Fibroblast of villous mesenchyme (primary cell): ENCODE measurements at regions not wholly inside any gene's neighbourhood (a gene's known extent, or its start where the extent isn't known, plus 50 kb on each side); places are given as distances from the start of the nearest gene placed in this dataset.
"Not testable (repeated sequence)": the region's sequence is repeated elsewhere in the genome, so short reads cannot be mapped to it uniquely, and the experiment has no call there.

ENCODE experiments used
- DNase-seq: peaks from one replicate; pipeline ENCODE4 v3.0.0-alpha.2; 2010; ENCODE audit warnings: low read depth
- H3K4me3 ChIP-seq: 2 replicates; pipeline ENCODE4 v1.5.1; 2011; ENCODE audit warnings: low read depth, mild to moderate bottlenecking, low read length
- TF ChIP-seq, protein P1 (sequence below): IDR thresholded peaks from 2 replicates; pipeline ENCODE4 v1.5.1; 2012; ENCODE audit warnings: low read depth, mild to moderate bottlenecking, low read length; ENCODE audit not compliant: insufficient read depth

DNA sequence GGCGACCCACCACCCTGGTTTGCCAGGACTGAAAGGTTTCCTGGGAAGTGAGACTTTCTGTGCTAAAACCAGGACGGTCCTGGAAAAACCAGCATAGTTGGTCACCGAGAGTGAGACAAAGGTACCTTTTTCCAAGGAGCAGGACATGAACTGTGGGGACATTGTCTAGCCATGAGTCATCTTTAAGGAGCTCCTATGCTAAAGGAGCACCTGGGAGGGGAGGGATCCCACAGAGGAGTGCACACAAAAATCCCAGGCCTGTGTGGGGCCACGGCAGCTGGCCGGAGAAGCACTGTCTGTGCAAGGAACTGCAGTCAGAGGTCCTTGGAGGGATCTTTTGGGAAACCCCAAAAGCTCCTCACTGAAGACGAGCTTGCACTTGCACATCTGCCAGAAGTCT, 109.1 kb upstream of the PLEKHG1 start:
- H3K4me3 ChIP-seq = no peak overlapping the region
- DNase-seq = no peak
- TF ChIP-seq, protein P1, sequence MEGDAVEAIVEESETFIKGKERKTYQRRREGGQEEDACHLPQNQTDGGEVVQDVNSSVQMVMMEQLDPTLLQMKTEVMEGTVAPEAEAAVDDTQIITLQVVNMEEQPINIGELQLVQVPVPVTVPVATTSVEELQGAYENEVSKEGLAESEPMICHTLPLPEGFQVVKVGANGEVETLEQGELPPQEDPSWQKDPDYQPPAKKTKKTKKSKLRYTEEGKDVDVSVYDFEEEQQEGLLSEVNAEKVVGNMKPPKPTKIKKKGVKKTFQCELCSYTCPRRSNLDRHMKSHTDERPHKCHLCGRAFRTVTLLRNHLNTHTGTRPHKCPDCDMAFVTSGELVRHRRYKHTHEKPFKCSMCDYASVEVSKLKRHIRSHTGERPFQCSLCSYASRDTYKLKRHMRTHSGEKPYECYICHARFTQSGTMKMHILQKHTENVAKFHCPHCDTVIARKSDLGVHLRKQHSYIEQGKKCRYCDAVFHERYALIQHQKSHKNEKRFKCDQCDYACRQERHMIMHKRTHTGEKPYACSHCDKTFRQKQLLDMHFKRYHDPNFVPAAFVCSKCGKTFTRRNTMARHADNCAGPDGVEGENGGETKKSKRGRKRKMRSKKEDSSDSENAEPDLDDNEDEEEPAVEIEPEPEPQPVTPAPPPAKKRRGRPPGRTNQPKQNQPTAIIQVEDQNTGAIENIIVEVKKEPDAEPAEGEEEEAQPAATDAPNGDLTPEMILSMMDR = no peak

- DNase-seq = no peak
- no peak overlapping the region for H3K4me3 ChIP-seq
- TF ChIP-seq, protein P1 = no peak
Observed at GRCh38 chr6:150491131-150491810, 108.4 kb upstream of the PLEKHG1 start.

DNA sequence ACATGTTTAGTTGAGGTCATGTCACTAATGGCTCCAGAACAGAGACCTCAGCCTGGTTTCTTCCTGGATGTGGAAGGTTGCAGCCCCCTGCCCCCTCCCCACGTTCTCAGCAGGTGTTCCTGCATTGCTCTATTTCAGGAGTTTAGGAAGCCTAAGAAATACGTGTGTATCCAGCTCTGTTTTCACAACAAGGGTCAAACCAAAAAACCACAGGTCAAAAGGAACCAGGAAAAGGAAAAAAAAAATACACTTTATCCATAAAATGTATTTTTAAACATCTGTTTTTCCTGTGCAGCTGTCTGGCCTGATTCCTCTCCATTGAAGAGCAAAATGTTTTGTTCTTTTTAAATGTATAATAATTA, 107.9 kb upstream of the PLEKHG1 start:
- DNase-seq = no peak
- TF ChIP-seq, protein P1 = no peak
- no peak overlapping the region for H3K4me3 ChIP-seq

DNA sequence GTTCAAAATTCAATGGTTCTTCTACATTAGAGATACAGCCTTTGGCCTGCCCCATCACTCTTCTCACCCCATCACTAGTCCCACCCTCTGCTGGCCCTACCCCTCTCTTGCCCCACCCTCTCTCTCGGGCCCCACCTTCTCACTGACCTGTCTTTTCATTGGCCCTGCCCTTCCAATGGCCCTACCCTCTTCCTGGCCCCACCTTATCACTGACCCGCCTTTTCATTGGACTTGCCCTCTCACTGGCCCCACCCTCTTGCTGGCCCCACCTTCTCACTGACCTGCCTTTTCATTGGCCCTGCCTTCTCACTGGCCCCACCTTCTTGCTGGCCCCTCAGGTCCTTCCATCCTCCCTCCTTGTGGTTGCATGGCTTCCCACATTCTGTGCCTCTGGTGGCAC, 107.2 kb upstream of the PLEKHG1 start:
- TF ChIP-seq, protein P1 = no peak
- H3K4me3 ChIP-seq = no peak overlapping the region
- no peak for DNase-seq

- DNase-seq = peak; percentile 19
- TF ChIP-seq, protein P1 = no peak
- no peak overlapping the region for H3K4me3 ChIP-seq
Observed at GRCh38 chr6:150492941-150493340, 106.7 kb upstream of the PLEKHG1 start.

DNA sequence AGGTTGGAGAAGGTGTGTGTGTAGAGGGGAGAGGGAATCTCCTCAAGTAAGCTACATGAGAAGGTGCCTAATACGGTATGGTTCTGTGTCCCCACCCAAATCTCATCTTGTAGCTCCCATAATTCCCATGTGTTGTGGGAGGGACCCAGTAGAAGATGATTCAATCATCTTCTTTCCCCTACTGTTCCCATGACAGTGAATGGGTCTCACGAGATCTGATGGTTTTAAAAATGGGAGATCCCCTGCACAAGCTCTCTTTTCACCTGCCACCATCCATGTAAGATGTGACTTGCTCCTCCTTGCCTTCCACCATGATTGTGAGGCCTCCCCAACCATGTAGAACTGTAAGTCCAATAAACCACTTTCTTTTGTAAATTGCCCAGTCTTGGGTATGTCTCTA, 106.1 kb upstream of the PLEKHG1 start:
- not testable (repeated sequence) for DNase-seq, H3K4me3 ChIP-seq

DNA sequence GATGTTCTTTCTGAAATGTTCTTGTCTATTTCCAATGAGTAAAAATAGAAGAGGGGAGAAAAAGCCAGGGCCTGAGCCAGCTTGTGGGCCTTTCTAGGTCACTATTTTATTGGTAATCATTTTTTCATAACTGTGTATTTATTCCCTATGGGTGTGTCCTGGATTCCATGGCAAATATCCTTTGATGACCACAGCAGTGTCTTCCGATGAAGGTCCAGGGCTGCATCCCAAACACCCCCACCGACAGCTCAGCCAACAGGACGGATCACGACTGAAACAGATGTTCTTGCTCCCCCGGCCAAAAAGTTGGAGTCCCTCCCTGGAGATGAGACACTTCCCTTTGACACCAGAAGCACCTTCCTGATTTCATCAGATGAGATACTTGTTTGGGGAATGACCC, 105.4 kb upstream of the PLEKHG1 start:
- no peak for DNase-seq
- TF ChIP-seq, protein P1 = no peak

More for the DNA sequence above, 105.4 kb upstream of the PLEKHG1 start:
- no peak overlapping the region for H3K4me3 ChIP-seq
